Stimulated activated CD4-positive, alpha-beta T cell treated with anti-CD3 and anti-CD28 coated beads, Interleukin-2, amount 100 ng/mL, for 4 hours (primary cell): ENCODE measurements at regions not wholly inside any gene's neighbourhood (a gene's known extent, or its start where the extent isn't known, plus 50 kb on each side); places are given as distances from the start of the nearest gene placed in this dataset.
"Not testable (repeated sequence)": the region's sequence is repeated elsewhere in the genome, so short reads cannot be mapped to it uniquely, and the experiment has no call there.

Source experiments
- DNase-seq: peaks from one replicate; pipeline ENCODE4 v3.0.0-alpha.2; 2020; ENCODE audit warnings: low read depth

- DNase-seq, result no peak
Measured at GRCh38 chrX:109782994-109783700, 50.1 kb upstream of the ACSL4 start.

GRCh38 chrX:109783701-109784079, 50.6 kb upstream of the ACSL4 start:
- no peak for DNase-seq

- no peak for DNase-seq
Measured at GRCh38 chrX:109785053-109785452, 52.0 kb upstream of the ACSL4 start.

- DNase-seq, result not testable (repeated sequence)
Measured at GRCh38 chrX:109790511-109790910, 57.5 kb upstream of the ACSL4 start.

- DNase-seq, result no peak
Measured at GRCh38 chrX:109793191-109793590, 60.1 kb upstream of the ACSL4 start.

GRCh38 chrX:109795682-109796081, 62.6 kb upstream of the ACSL4 start:
- no peak for DNase-seq

- no peak for DNase-seq
Measured at GRCh38 chrX:109797311-109797975, 64.4 kb upstream of the ACSL4 start.

- no peak for DNase-seq
Measured at GRCh38 chrX:109812236-109812635, 79.2 kb upstream of the ACSL4 start.

GRCh38 chrX:109813236-109813635, 80.2 kb upstream of the ACSL4 start:
- no peak for DNase-seq

- DNase-seq, result no peak
Measured at GRCh38 chrX:109818976-109819375, 85.9 kb upstream of the ACSL4 start.

GRCh38 chrX:109822861-109823260, 89.8 kb upstream of the ACSL4 start:
- no peak for DNase-seq

GRCh38 chrX:109826954-109827708, 94.1 kb upstream of the ACSL4 start:
- no peak for DNase-seq

- DNase-seq, result no peak
Measured at GRCh38 chrX:109827772-109828171, 94.7 kb upstream of the ACSL4 start.

- DNase-seq, result no peak
Measured at GRCh38 chrX:109830157-109830703, 97.2 kb upstream of the ACSL4 start.

GRCh38 chrX:109830704-109831206, 97.7 kb upstream of the ACSL4 start:
- DNase-seq, result no peak

GRCh38 chrX:109831326-109831985, 98.4 kb upstream of the ACSL4 start:
- DNase-seq, result no peak

GRCh38 chrX:109839694-109840567, 106.9 kb upstream of the ACSL4 start:
- no peak for DNase-seq

- no peak for DNase-seq
Measured at GRCh38 chrX:109840585-109840984, 107.5 kb upstream of the ACSL4 start.

- no peak for DNase-seq
Measured at GRCh38 chrX:109841257-109841656, 108.2 kb upstream of the ACSL4 start.

- no peak for DNase-seq
Measured at GRCh38 chrX:109841869-109842579, 109.0 kb upstream of the ACSL4 start.
